Tibial nerve (tissue), 4 donors: ENCODE measurements at regions not wholly inside any gene's neighbourhood (a gene's known extent, or its start where the extent isn't known, plus 50 kb on each side); places are given as distances from the start of the nearest gene placed in this dataset.

Experiments
- DNase-seq, 2 donors: peaks; one replicate each; pipeline ENCODE4 v3.0.0-alpha.2; 2019; ENCODE audit warnings: low spot score in 2 of 2
- H3K27ac ChIP-seq, 4 donors: fragments of 200-600 bp; sonication (generic) in 3 of 4; one replicate each; pipeline ENCODE4 v1.5.1; 2017 to 2019; ENCODE audit warnings: mild to moderate bottlenecking in 1 of 4
- H3K27me3 ChIP-seq, 2 donors: fragments of 200-600 bp; sonication (generic) in 1 of 2; one replicate each; pipeline versions ENCODE4 v1.5.1 to v1.6.0; 2017 to 2019
- H3K36me3 ChIP-seq, 3 donors: fragments of 200-600 bp; sonication (generic); one replicate each; pipeline ENCODE4 v1.5.1; 2018 to 2019
- H3K4me1 ChIP-seq, 4 donors: fragments of 200-600 bp; sonication (generic) in 3 of 4; one replicate each; pipeline ENCODE4 v1.5.1; 2017 to 2019
- H3K4me3 ChIP-seq, 4 donors: fragments of 200-600 bp; sonication (generic) in 3 of 4; one replicate each; pipeline ENCODE4 v1.5.1; 2017 to 2019; ENCODE audit warnings: mild to moderate bottlenecking in 1 of 4, moderate library complexity in 1 of 4
- H3K9me3 ChIP-seq, 4 donors: fragments of 200-600 bp; sonication (generic) in 3 of 4; one replicate each; pipeline ENCODE4 v1.5.1; 2017 to 2019
- CTCF ChIP-seq, 5 experiments: fragments of 200-600 bp in 3 of 5; fragments of 450-650 bp in 2 of 5; sonication (generic) in 3 of 5; IDR thresholded peaks; one replicate each; pipeline ENCODE4 v1.5.1; 2016 to 2019; ENCODE audit warnings: antibody characterized with exemption in 5 of 5, mild to moderate bottlenecking in 3 of 5, moderate library complexity in 2 of 5
- EP300 ChIP-seq, 2 donors: sonication (generic); formaldehyde crosslinking; IDR thresholded peaks; one replicate each; pipeline ENCODE4 v1.6.1; 2017; ENCODE audit warnings: antibody characterized with exemption in 2 of 2, mild to moderate bottlenecking in 1 of 2
- POLR2A ChIP-seq, 2 donors: fragments of 450-650 bp; IDR thresholded peaks; one replicate each; pipeline ENCODE4 v1.6.1; 2017; ENCODE audit warnings: antibody characterized with exemption in 2 of 2, mild to moderate bottlenecking in 2 of 2, moderate library complexity in 2 of 2
- WGBS, 2 donors: methylation state at CpG; one replicate each; pipeline ENCODE4 v1.1.5; 2018; 5-methylcytosine and 5-hydroxymethylcytosine counted together

DNA sequence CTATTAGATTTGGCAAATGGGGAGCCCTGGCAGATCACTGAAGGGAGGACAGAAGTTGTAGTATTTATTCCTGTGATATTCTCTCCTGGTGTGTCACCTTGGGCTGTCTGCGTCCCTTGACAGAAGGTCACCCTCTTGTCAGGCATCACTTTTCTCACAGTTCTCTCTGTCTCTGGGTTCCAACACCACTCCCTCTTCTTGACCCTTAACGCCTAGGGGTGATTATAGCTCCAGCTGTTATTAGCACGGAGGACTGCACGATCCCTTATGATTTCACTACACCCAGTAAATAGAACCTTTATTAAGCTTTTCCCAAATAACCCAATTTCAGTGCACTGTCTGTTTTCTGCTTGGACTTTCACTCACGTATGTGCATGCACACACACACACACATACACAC is 166.3 kb upstream of the TNP1 start:
- TF ChIP-seq CTCF (IDR thresholded peaks at IDR 0.05) (no peak), POLR2A (IDR thresholded peaks at IDR 0.05) (no peak), EP300 (IDR thresholded peaks at IDR 0.05) (no peak)
- 60 to 63% methylated on average over 5 of the region's 5 CpGs for WGBS, 2 donors
- Histone ChIP-seq H3K36me3 (no peaks in the 10 kb centered on the region), H3K4me1 (no peaks in the 10 kb centered on the region), H3K27ac (no peak overlapping the region), H3K27me3 (no peaks in the 10 kb centered on the region), H3K9me3 (no peaks in the 10 kb centered on the region), H3K4me3 (no peak overlapping the region)
- DNase-seq: no peak

- Histone ChIP-seq H3K27me3 (no peaks in the 10 kb centered on the region), H3K4me1 (no peaks in the 10 kb centered on the region), H3K9me3 (peaks cover 0 to 4% (median 0%) of the 10 kb centered on the region in 4 donors), H3K36me3 (no peaks in the 10 kb centered on the region), H3K4me3 (no peak overlapping the region), H3K27ac (no peak overlapping the region)
- TF ChIP-seq CTCF (IDR thresholded peaks at IDR 0.05): no peak
- no peak for TF ChIP-seq POLR2A (IDR thresholded peaks at IDR 0.05)
- TF ChIP-seq EP300 (IDR thresholded peaks at IDR 0.05): no peak
- DNase-seq: no peak
- 54 to 58% methylated on average over 2 of the region's 2 CpGs for WGBS, 2 donors
These were observed 163.7 kb upstream of the TNP1 start for GRCh38 chr2:217023611-217024010.

GRCh38 chr2:217017456-217018252 is 157.8 kb upstream of the TNP1 start:
- H3K27ac ChIP-seq: no peak overlapping the region
- no peak for TF ChIP-seq EP300 (IDR thresholded peaks at IDR 0.05)
- TF ChIP-seq CTCF (IDR thresholded peaks at IDR 0.05): no peak
- TF ChIP-seq POLR2A (IDR thresholded peaks at IDR 0.05): no peak

GRCh38 chr2:217016796-217017419 is 157.0 kb upstream of the TNP1 start:
- WGBS, 2 donors: 59 to 61% methylated on average over 7 of the region's 7 CpGs
- H3K4me3 ChIP-seq: no peak overlapping the region
- TF ChIP-seq POLR2A (IDR thresholded peaks at IDR 0.05) (no peak), CTCF (IDR thresholded peaks at IDR 0.05) (no peak), EP300 (IDR thresholded peaks at IDR 0.05) (no peak)
- DNase-seq: no peak
- H3K27ac ChIP-seq: no peak overlapping the region
- H3K4me1 ChIP-seq: no peaks in the 10 kb centered on the region
- peaks cover 0 to 4% (median 0%) of the 10 kb centered on the region in 4 donors for H3K9me3 ChIP-seq
- no peaks in the 10 kb centered on the region for H3K27me3 ChIP-seq
- no peaks in the 10 kb centered on the region for H3K36me3 ChIP-seq

More at GRCh38 chr2:217017456-217018252, 157.8 kb upstream of the TNP1 start:
- H3K27me3 ChIP-seq: no peaks in the 10 kb centered on the region
- no peak overlapping the region for H3K4me3 ChIP-seq
- peaks cover 0 to 4% (median 0%) of the 10 kb centered on the region in 4 donors for H3K9me3 ChIP-seq
- H3K36me3 ChIP-seq: no peaks in the 10 kb centered on the region
- DNase-seq: no peak
- WGBS, 2 donors: 55 to 58% methylated on average over 9 of the region's 9 CpGs
- H3K4me1 ChIP-seq: no peaks in the 10 kb centered on the region
